Neural cell (in vitro differentiated cells): ENCODE measurements at regions not wholly inside any gene's neighbourhood (a gene's known extent, or its start where the extent isn't known, plus 50 kb on each side); places are given as distances from the start of the nearest gene placed in this dataset.

Experiments
- H2AFZ ChIP-seq: fragments of 200-600, 300-800 bp; sonication (generic), shearing (Covaris generic); 2 replicates; pipeline ENCODE4 v1.6.0; 2014; ENCODE audit warnings: low read depth, mild to moderate bottlenecking, antibody characterized with exemption, low read length, moderate library complexity
- H3F3A ChIP-seq: fragments of 200-600 bp; shearing (Covaris generic); 2 replicates; pipeline ENCODE4 v1.6.1; 2016; ENCODE audit warnings: mild to moderate bottlenecking, moderate library complexity, mixed read lengths, antibody characterized with exemption, low read length; ENCODE audit not compliant: insufficient read depth, poor library complexity, severe bottlenecking
- H3K27ac ChIP-seq: fragments of 200-600, 300-800 bp; sonication (generic), shearing (Covaris generic); 2 replicates; pipeline ENCODE4 v1.5.1; 2014; ENCODE audit warnings: mild to moderate bottlenecking, low read length, moderate library complexity
- H3K27me3 ChIP-seq: fragments of 300-800, 200-600 bp; sonication (generic), shearing (Covaris generic); 2 replicates; pipeline ENCODE4 v1.6.0; 2014; ENCODE audit warnings: mild to moderate bottlenecking, low read depth, low read length, moderate library complexity; ENCODE audit not compliant: insufficient read depth
- H3K36me3 ChIP-seq: fragments of 300-800, 200-600 bp; sonication (generic), shearing (Covaris generic); 2 replicates; pipeline ENCODE4 v1.5.1; 2014; ENCODE audit warnings: mild to moderate bottlenecking, antibody characterized with exemption, low read length, moderate library complexity; ENCODE audit not compliant: insufficient read depth
- H3K4me2 ChIP-seq: fragments of 300-800, 200-600 bp; sonication (generic), shearing (Covaris generic); 2 replicates; pipeline ENCODE4 v1.6.0; 2014; ENCODE audit warnings: mild to moderate bottlenecking, low read length
- H3K4me3 ChIP-seq: fragments of 300-800, 200-600 bp; sonication (generic), shearing (Covaris generic); 2 replicates; pipeline ENCODE4 v1.5.1; 2014; ENCODE audit warnings: mild to moderate bottlenecking, low read length, moderate library complexity
- H3K79me2 ChIP-seq: fragments of 200-600 bp; shearing (Covaris generic); replicated peaks from 2 replicates; pipeline ENCODE4 v1.6.0; 2014; ENCODE audit warnings: mild to moderate bottlenecking, low read length, moderate library complexity; ENCODE audit not compliant: insufficient read depth
- H3K9ac ChIP-seq: fragments of 300-800, 200-600 bp; sonication (generic), shearing (Covaris generic); 2 replicates; pipeline ENCODE4 v1.6.1; 2016; ENCODE audit warnings: mild to moderate bottlenecking, low read length, mixed read lengths
- H3K9me2 ChIP-seq: fragments of 200-600 bp; shearing (Covaris generic); 2 replicates; pipeline ENCODE4 v1.6.1; 2016; ENCODE audit warnings: mild to moderate bottlenecking, low read length, mixed read lengths; ENCODE audit not compliant: insufficient read depth
- H3K9me3 ChIP-seq: fragments of 200-600, 300-800 bp; sonication (generic), shearing (Covaris generic); 2 replicates; pipeline ENCODE4 v1.6.1; 2016; ENCODE audit warnings: mild to moderate bottlenecking, mixed run types, low read length, moderate library complexity, mixed read lengths
- H4K20me1 ChIP-seq: fragments of 200-600 bp; shearing (Covaris generic); 2 replicates; pipeline ENCODE4 v1.6.1; 2016; ENCODE audit warnings: mild to moderate bottlenecking, mixed run types; ENCODE audit not compliant: insufficient read depth
- CTCF ChIP-seq: fragments of 450-650 bp; IDR thresholded peaks from 2 replicates; pipeline ENCODE4 v1.5.1; 2014; ENCODE audit warnings: antibody characterized with exemption, mild to moderate bottlenecking, moderate library complexity; ENCODE audit not compliant: poor library complexity, severe bottlenecking
- EP300 ChIP-seq: fragments of 450-650 bp; conservative IDR thresholded peaks from 2 replicates; pipeline ENCODE4 v1.6.1; 2014; ENCODE audit warnings: antibody characterized with exemption, mild to moderate bottlenecking, moderate library complexity; ENCODE audit not compliant: poor library complexity, severe bottlenecking
- EZH2 ChIP-seq: fragments of 200-600, 300-800 bp; shearing (Covaris generic), sonication (generic); IDR thresholded peaks from 2 replicates; pipeline ENCODE4 v1.6.1; 2014; ENCODE audit warnings: antibody characterized with exemption, low read length, borderline replicate concordance, mild to moderate bottlenecking; ENCODE audit not compliant: insufficient read depth, poor library complexity, severe bottlenecking
- MXI1 ChIP-seq: fragments of 450-650 bp; conservative IDR thresholded peaks from 2 replicates; pipeline ENCODE4 v1.6.1; 2014; ENCODE audit warnings: antibody characterized with exemption, mild to moderate bottlenecking; ENCODE audit not compliant: poor library complexity, severe bottlenecking
- POLR2AphosphoS5 ChIP-seq: IDR thresholded peaks from 2 replicates; pipeline ENCODE4 v1.6.1; 2012
- RAD21 ChIP-seq: fragments of 450-650 bp; conservative IDR thresholded peaks from 2 replicates; pipeline ENCODE4 v1.6.1; 2014; ENCODE audit warnings: antibody characterized with exemption, mild to moderate bottlenecking, moderate library complexity
- REST ChIP-seq: IDR thresholded peaks from 2 replicates; pipeline ENCODE4 v1.6.1; 2012; ENCODE audit warnings: borderline replicate concordance
- SMC3 ChIP-seq: fragments of 450-650 bp; conservative IDR thresholded peaks from 2 replicates; pipeline ENCODE4 v1.6.1; 2014; ENCODE audit warnings: antibody characterized with exemption, mild to moderate bottlenecking, moderate library complexity; ENCODE audit not compliant: poor library complexity
- TAF1 ChIP-seq: IDR thresholded peaks from 2 replicates; pipeline ENCODE4 v1.6.1; 2012; ENCODE audit warnings: low read depth

GRCh38 chr5:105762728-105763127, 1908.0 kb downstream of the EFNA5 start:
- no peaks in the 10 kb centered on the region for H3K27me3 ChIP-seq
- no peaks in the 10 kb centered on the region for H3F3A ChIP-seq
- no peaks in the 10 kb centered on the region for H3K36me3 ChIP-seq
- no peak overlapping the region for H3K4me2 ChIP-seq
- H3K9me3 ChIP-seq, result peaks cover 8% of the 10 kb centered on the region
- H4K20me1 ChIP-seq, result no peaks in the 10 kb centered on the region
- H3K4me3 ChIP-seq, result no peak overlapping the region
- no peak overlapping the region for H3K27ac ChIP-seq
- TF ChIP-seq RAD21 (no peak), MXI1 (no peak)
- no peaks in the 10 kb centered on the region for H3K9me2 ChIP-seq
- no peaks in the 10 kb centered on the region for H3K79me2 ChIP-seq
- H2AFZ ChIP-seq, result no peak overlapping the region
- H3K9ac ChIP-seq, result no peak overlapping the region

- no peaks in the 10 kb centered on the region for H3K79me2 ChIP-seq
- no peaks in the 10 kb centered on the region for H3K9me2 ChIP-seq
- no peak overlapping the region for H3K9ac ChIP-seq
- no peak overlapping the region for H3K27ac ChIP-seq
- H3F3A ChIP-seq, result no peaks in the 10 kb centered on the region
- TF ChIP-seq TAF1 (no peak), REST (no peak), POLR2AphosphoS5 (no peak), EP300 (no peak), SMC3 (no peak), CTCF (no peak), RAD21 (no peak), MXI1 (no peak), EZH2 (no peak)
- no peaks in the 10 kb centered on the region for H3K27me3 ChIP-seq
- no peak overlapping the region for H3K4me2 ChIP-seq
- H4K20me1 ChIP-seq, result no peaks in the 10 kb centered on the region
- no peaks in the 10 kb centered on the region for H3K36me3 ChIP-seq
- peaks cover 5% of the 10 kb centered on the region for H3K9me3 ChIP-seq
- H3K4me3 ChIP-seq, result no peak overlapping the region
- H2AFZ ChIP-seq, result no peak overlapping the region
Observed at GRCh38 chr5:105754056-105754455, 1916.7 kb downstream of the EFNA5 start.

- no peak overlapping the region for H3K27ac ChIP-seq
- no peak overlapping the region for H3K9ac ChIP-seq
- no peaks in the 10 kb centered on the region for H3K36me3 ChIP-seq
- no peaks in the 10 kb centered on the region for H4K20me1 ChIP-seq
- H3K4me3 ChIP-seq, result no peak overlapping the region
- no peaks in the 10 kb centered on the region for H3K9me3 ChIP-seq
- H3K79me2 ChIP-seq, result no peaks in the 10 kb centered on the region
- no peak overlapping the region for H2AFZ ChIP-seq
- H3K9me2 ChIP-seq, result no peaks in the 10 kb centered on the region
- no peaks in the 10 kb centered on the region for H3F3A ChIP-seq
- H3K27me3 ChIP-seq, result no peaks in the 10 kb centered on the region
- TF ChIP-seq MXI1 (no peak), EP300 (no peak), EZH2 (no peak), CTCF (no peak), TAF1 (no peak), RAD21 (no peak), REST (no peak), SMC3 (no peak), POLR2AphosphoS5 (no peak)
- H3K4me2 ChIP-seq, result no peak overlapping the region
Observed at GRCh38 chr5:105752801-105753200, 1917.9 kb downstream of the EFNA5 start.
